ENCODE measurements at regions not wholly inside any gene's neighbourhood (a gene's known extent, or its start where the extent isn't known, plus 50 kb on each side); places are given as distances from the start of the nearest gene placed in this dataset.
"Not testable (repeated sequence)": the region's sequence is repeated elsewhere in the genome, so short reads cannot be mapped to it uniquely, and the experiment has no call there.

- CTCF ChIA-PET = no interaction called here
- no peak for ATAC-seq
- Mint-ChIP-seq H3K4me3 (no peak overlapping the region), H3K27ac (no peak overlapping the region), H3K36me3 (no peaks in the 10 kb centered on the region), H3K27me3 (no peaks in the 10 kb centered on the region), H3K4me1 (peaks cover 9% of the 10 kb centered on the region), H3K9me3 (ENCODE audit: low read depth) (peaks cover 2% of the 10 kb centered on the region)
- no peak for DNase-seq
These were observed 248.9 kb upstream of the THUMPD2 start for GRCh38 chr2:40027968-40028367.

- H3K36me3 Mint-ChIP-seq, H3K27me3 Mint-ChIP-seq, H3K4me3 Mint-ChIP-seq, CTCF ChIA-PET, H3K27ac Mint-ChIP-seq, DNase-seq, H3K4me1 Mint-ChIP-seq, ATAC-seq: not testable (repeated sequence)
- H3K9me3 Mint-ChIP-seq (ENCODE audit: low read depth) = peaks cover 10% of the 10 kb centered on the region
These were observed 246.2 kb upstream of the THUMPD2 start for GRCh38 chr2:40025276-40025675.

GRCh38 chr2:40020997-40021396 lies 241.9 kb upstream of the THUMPD2 start:
- CTCF ChIA-PET = no interaction called here
- H3K27ac Mint-ChIP-seq = no peak overlapping the region
- DNase-seq (no peak), ATAC-seq (no peak)
- peaks cover 1% of the 10 kb centered on the region for H3K36me3 Mint-ChIP-seq
- H3K4me1 Mint-ChIP-seq = no peaks in the 10 kb centered on the region
- H3K9me3 Mint-ChIP-seq (ENCODE audit: low read depth) = peaks cover 14% of the 10 kb centered on the region
- H3K27me3 Mint-ChIP-seq = no peaks in the 10 kb centered on the region
- no peak overlapping the region for H3K4me3 Mint-ChIP-seq

- Mint-ChIP-seq H3K9me3 (ENCODE audit: low read depth) (peaks cover 13% of the 10 kb centered on the region), H3K36me3 (peaks cover 1% of the 10 kb centered on the region), H3K4me3 (no peak overlapping the region), H3K27me3 (no peaks in the 10 kb centered on the region), H3K27ac (no peak overlapping the region), H3K4me1 (no peaks in the 10 kb centered on the region)
- no peak for DNase-seq
- ATAC-seq = no peak
- CTCF ChIA-PET = no interaction called here
These were observed 237.3 kb upstream of the THUMPD2 start for GRCh38 chr2:40016151-40016885.

GRCh38 chr2:40013962-40014361 lies 234.9 kb upstream of the THUMPD2 start:
- CTCF ChIA-PET, H3K4me3 Mint-ChIP-seq: not testable (repeated sequence)

GRCh38 chr2:40004336-40004735 lies 225.3 kb upstream of the THUMPD2 start:
- Mint-ChIP-seq H3K4me1 (no peaks in the 10 kb centered on the region), H3K27me3 (no peaks in the 10 kb centered on the region), H3K4me3 (no peak overlapping the region), H3K9me3 (ENCODE audit: low read depth) (peaks cover 3% of the 10 kb centered on the region), H3K27ac (no peak overlapping the region), H3K36me3 (no peaks in the 10 kb centered on the region)
- DNase-seq = no peak
- CTCF ChIA-PET = no interaction called here
- ATAC-seq = no peak

More at GRCh38 chr2:40013962-40014361, 234.9 kb upstream of the THUMPD2 start:
- not testable (repeated sequence) for H3K27me3 Mint-ChIP-seq; H3K27ac Mint-ChIP-seq; H3K36me3 Mint-ChIP-seq; H3K4me1 Mint-ChIP-seq; H3K9me3 Mint-ChIP-seq (ENCODE audit: low read depth); DNase-seq; ATAC-seq

- CTCF ChIA-PET = no interaction called here
- Mint-ChIP-seq H3K9me3 (ENCODE audit: low read depth) (peaks cover 3% of the 10 kb centered on the region), H3K36me3 (no peaks in the 10 kb centered on the region), H3K27me3 (no peaks in the 10 kb centered on the region), H3K4me1 (no peaks in the 10 kb centered on the region), H3K4me3 (no peak overlapping the region), H3K27ac (no peak overlapping the region)
- ATAC-seq (no peak), DNase-seq (no peak)
These were observed 223.3 kb upstream of the THUMPD2 start for GRCh38 chr2:40002339-40002738.

GRCh38 chr2:39999864-40000263 lies 220.8 kb upstream of the THUMPD2 start:
- no peak overlapping the region for H3K4me3 Mint-ChIP-seq
- no peak for ATAC-seq
- CTCF ChIA-PET = no interaction called here
- no peak overlapping the region for H3K27ac Mint-ChIP-seq
- no peaks in the 10 kb centered on the region for H3K27me3 Mint-ChIP-seq
- DNase-seq = no peak
- peaks cover 16% of the 10 kb centered on the region for H3K4me1 Mint-ChIP-seq
- peaks cover 3% of the 10 kb centered on the region for H3K9me3 Mint-ChIP-seq (ENCODE audit: low read depth)
- H3K36me3 Mint-ChIP-seq = no peaks in the 10 kb centered on the region

- Mint-ChIP-seq H3K9me3 (ENCODE audit: low read depth) (peaks cover 3% of the 10 kb centered on the region), H3K4me3 (no peak overlapping the region), H3K4me1 (peaks cover 17% of the 10 kb centered on the region), H3K27ac (no peak overlapping the region), H3K36me3 (no peaks in the 10 kb centered on the region), H3K27me3 (no peaks in the 10 kb centered on the region)
- CTCF ChIA-PET = no interaction called here
- DNase-seq = no peak
- no peak for ATAC-seq
These were observed 219.6 kb upstream of the THUMPD2 start for GRCh38 chr2:39998617-39999016.

GRCh38 chr2:39996653-39997080 lies 217.6 kb upstream of the THUMPD2 start:
- ATAC-seq (peak; percentile 51), DNase-seq (no peak)
- no peak overlapping the region for H3K27ac Mint-ChIP-seq
- CTCF ChIA-PET = no interaction called here
- no peaks in the 10 kb centered on the region for H3K27me3 Mint-ChIP-seq
- H3K36me3 Mint-ChIP-seq = no peaks in the 10 kb centered on the region
- peaks cover 3% of the 10 kb centered on the region for H3K9me3 Mint-ChIP-seq (ENCODE audit: low read depth)
- H3K4me1 Mint-ChIP-seq = peaks cover 17% of the 10 kb centered on the region
- no peak overlapping the region for H3K4me3 Mint-ChIP-seq

GRCh38 chr2:39995005-39995737 lies 216.1 kb upstream of the THUMPD2 start:
- Mint-ChIP-seq H3K27ac (peak overlapping the region; percentile 32), H3K9me3 (ENCODE audit: low read depth) (peaks cover under 1% of the 10 kb centered on the region), H3K36me3 (no peaks in the 10 kb centered on the region), H3K4me1 (peaks cover 17% of the 10 kb centered on the region), H3K27me3 (no peaks in the 10 kb centered on the region), H3K4me3 (no peak overlapping the region)
- ATAC-seq (peak; percentile 39), DNase-seq (no peak)
- CTCF ChIA-PET = no interaction called here

GRCh38 chr2:39994151-39994550 lies 215.1 kb upstream of the THUMPD2 start:
- CTCF ChIA-PET = no interaction called here
- Mint-ChIP-seq H3K9me3 (ENCODE audit: low read depth) (no peaks in the 10 kb centered on the region), H3K27me3 (no peaks in the 10 kb centered on the region), H3K4me1 (peaks cover 17% of the 10 kb centered on the region), H3K36me3 (no peaks in the 10 kb centered on the region), H3K4me3 (no peak overlapping the region), H3K27ac (no peak overlapping the region)
- ATAC-seq (no peak), DNase-seq (no peak)

GRCh38 chr2:39991298-39991697 lies 212.2 kb upstream of the THUMPD2 start:
- Mint-ChIP-seq H3K4me1 (peaks cover 12% of the 10 kb centered on the region), H3K4me3 (no peak overlapping the region), H3K9me3 (ENCODE audit: low read depth) (no peaks in the 10 kb centered on the region), H3K36me3 (no peaks in the 10 kb centered on the region), H3K27me3 (no peaks in the 10 kb centered on the region), H3K27ac (no peak overlapping the region)
- ATAC-seq = no peak
- CTCF ChIA-PET = no interaction called here
- no peak for DNase-seq

GRCh38 chr2:39990335-39990900 lies 211.4 kb upstream of the THUMPD2 start:
- CTCF ChIA-PET = no interaction called here
- DNase-seq (no peak), ATAC-seq (no peak)
- H3K4me3 Mint-ChIP-seq = no peak overlapping the region
- no peak overlapping the region for H3K27ac Mint-ChIP-seq
- H3K4me1 Mint-ChIP-seq = peaks cover 5% of the 10 kb centered on the region
- no peaks in the 10 kb centered on the region for H3K9me3 Mint-ChIP-seq (ENCODE audit: low read depth)
- H3K36me3 Mint-ChIP-seq = no peaks in the 10 kb centered on the region
- H3K27me3 Mint-ChIP-seq = no peaks in the 10 kb centered on the region
